DND-41 (cell line): ENCODE measurements at regions not wholly inside any gene's neighbourhood (a gene's known extent, or its start where the extent isn't known, plus 50 kb on each side); places are given as distances from the start of the nearest gene placed in this dataset.

ENCODE experiments used
- ATAC-seq: fragments of 200-7000 bp; cut with Tn5 transposase; 3 replicates; pipeline ENCODE4 v1.9.1; 2021; ENCODE audit warnings: low read depth; ENCODE audit not compliant: insufficient read depth
- DNase-seq: peaks from one replicate; pipeline ENCODE4 v3.0.0-alpha.2; 2020
- H2AFZ ChIP-seq: 2 replicates; pipeline ENCODE4 v1.6.0; 2012; ENCODE audit warnings: low read depth, low read length
- H3K27ac ChIP-seq: 2 replicates; pipeline ENCODE4 v1.5.1; 2012; ENCODE audit warnings: low read length, inconsistent platforms
- H3K27me3 ChIP-seq: fragments of 200-600 bp; sonication (generic); 2 replicates; pipeline ENCODE4 v1.6.0; 2012; ENCODE audit warnings: low read length, mild to moderate bottlenecking, inconsistent platforms; ENCODE audit not compliant: insufficient read depth, poor library complexity
- H3K36me3 ChIP-seq: 2 replicates; pipeline ENCODE4 v1.5.1; 2012; ENCODE audit warnings: low read length, inconsistent platforms; ENCODE audit not compliant: insufficient read depth
- H3K4me1 ChIP-seq: 2 replicates; pipeline ENCODE4 v1.5.1; 2012; ENCODE audit warnings: mild to moderate bottlenecking, low read length; ENCODE audit not compliant: insufficient read depth
- H3K4me2 ChIP-seq: 2 replicates; pipeline ENCODE4 v1.6.0; 2012; ENCODE audit warnings: mild to moderate bottlenecking, moderate library complexity, low read length, inconsistent platforms; ENCODE audit not compliant: insufficient read depth
- H3K4me3 ChIP-seq, 2 experiments: fragments of 200-600 bp in 1 of 2; shearing (Covaris generic) in 1 of 2; 2 replicates each; pipeline ENCODE4 v1.5.1; 2012 to 2016; ENCODE audit warnings: inconsistent platforms in 2 of 2, low read length in 2 of 2, mild to moderate bottlenecking in 2 of 2, low read depth in 1 of 2, moderate library complexity in 1 of 2
- H3K79me2 ChIP-seq: 2 replicates; pipeline ENCODE4 v1.6.0; 2012; ENCODE audit warnings: low read length, inconsistent platforms; ENCODE audit not compliant: insufficient read depth
- H3K9ac ChIP-seq: 2 replicates; pipeline ENCODE4 v1.6.0; 2012; ENCODE audit warnings: low read depth, mild to moderate bottlenecking, inconsistent platforms, low read length, moderate library complexity
- H3K9me3 ChIP-seq: 2 replicates; pipeline ENCODE4 v1.5.1; 2012; ENCODE audit warnings: low read length, moderate library complexity, mild to moderate bottlenecking, inconsistent platforms; ENCODE audit not compliant: insufficient read depth, severe bottlenecking
- H4K20me1 ChIP-seq: 2 replicates; pipeline ENCODE4 v1.6.0; 2012; ENCODE audit warnings: low read length; ENCODE audit not compliant: insufficient read depth
- EZH2 ChIP-seq: IDR thresholded peaks from 3 replicates; pipeline ENCODE4 v1.6.1; 2012; ENCODE audit warnings: borderline replicate concordance, low read depth, mild to moderate bottlenecking, moderate library complexity, low read length, inconsistent platforms; ENCODE audit not compliant: severe bottlenecking
- TF ChIP-seq, protein P1 (sequence below): IDR thresholded peaks from 2 replicates; pipeline ENCODE4 v1.5.1; 2012; ENCODE audit warnings: borderline replicate concordance, low read length, moderate library complexity, mild to moderate bottlenecking; ENCODE audit not compliant: poor library complexity, severe bottlenecking; ENCODE audit errors: extremely low read depth

DNA sequence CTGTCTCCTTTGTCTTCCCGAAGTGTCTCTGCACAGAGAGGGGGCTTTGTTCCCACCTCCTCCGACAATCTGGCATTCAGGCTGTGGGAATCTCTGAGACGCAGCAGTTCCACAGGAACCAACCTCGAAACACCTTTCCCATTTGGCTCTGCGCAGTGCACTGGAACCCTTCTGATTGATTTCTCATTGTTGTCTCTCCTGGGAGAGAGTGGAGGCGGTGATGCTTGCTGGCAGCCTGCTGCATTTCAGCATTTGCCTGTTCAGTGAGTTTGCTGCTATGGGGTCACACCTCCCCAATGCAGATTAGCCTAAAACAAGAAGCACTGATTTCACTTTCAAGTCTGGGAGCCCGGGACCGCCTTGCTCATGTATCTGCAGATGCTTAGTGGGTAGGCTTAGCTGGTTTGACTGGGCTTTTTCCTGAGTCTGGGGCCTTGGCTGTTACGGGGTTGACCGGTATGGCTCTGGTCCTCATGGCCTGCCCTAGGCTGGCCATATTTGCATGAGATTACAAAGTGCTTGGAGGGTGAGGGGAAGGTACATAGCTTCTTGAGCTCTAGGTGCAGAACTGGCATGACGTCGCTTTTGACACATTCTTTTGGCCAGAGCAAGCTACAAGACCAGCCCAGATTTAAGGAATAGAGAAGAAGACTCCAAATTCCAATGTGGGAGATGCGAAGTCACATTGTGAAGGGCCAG lies 695.3 kb downstream of the PTPRU start:
- H3K9me3 ChIP-seq = no peaks in the 10 kb centered on the region
- H3K4me1 ChIP-seq = no peaks in the 10 kb centered on the region
- H3K27me3 ChIP-seq = peaks cover 3% of the 10 kb centered on the region
- TF ChIP-seq EZH2 = no peak
- TF ChIP-seq, protein P1, sequence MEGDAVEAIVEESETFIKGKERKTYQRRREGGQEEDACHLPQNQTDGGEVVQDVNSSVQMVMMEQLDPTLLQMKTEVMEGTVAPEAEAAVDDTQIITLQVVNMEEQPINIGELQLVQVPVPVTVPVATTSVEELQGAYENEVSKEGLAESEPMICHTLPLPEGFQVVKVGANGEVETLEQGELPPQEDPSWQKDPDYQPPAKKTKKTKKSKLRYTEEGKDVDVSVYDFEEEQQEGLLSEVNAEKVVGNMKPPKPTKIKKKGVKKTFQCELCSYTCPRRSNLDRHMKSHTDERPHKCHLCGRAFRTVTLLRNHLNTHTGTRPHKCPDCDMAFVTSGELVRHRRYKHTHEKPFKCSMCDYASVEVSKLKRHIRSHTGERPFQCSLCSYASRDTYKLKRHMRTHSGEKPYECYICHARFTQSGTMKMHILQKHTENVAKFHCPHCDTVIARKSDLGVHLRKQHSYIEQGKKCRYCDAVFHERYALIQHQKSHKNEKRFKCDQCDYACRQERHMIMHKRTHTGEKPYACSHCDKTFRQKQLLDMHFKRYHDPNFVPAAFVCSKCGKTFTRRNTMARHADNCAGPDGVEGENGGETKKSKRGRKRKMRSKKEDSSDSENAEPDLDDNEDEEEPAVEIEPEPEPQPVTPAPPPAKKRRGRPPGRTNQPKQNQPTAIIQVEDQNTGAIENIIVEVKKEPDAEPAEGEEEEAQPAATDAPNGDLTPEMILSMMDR = no peak
- H2AFZ ChIP-seq = no peak overlapping the region
- no peak for ATAC-seq
- no peak overlapping the region for H3K27ac ChIP-seq
- no peak overlapping the region for H3K4me2 ChIP-seq
- no peak overlapping the region for H3K9ac ChIP-seq
- DNase-seq = no peak
- no peaks in the 10 kb centered on the region for H4K20me1 ChIP-seq
- H3K79me2 ChIP-seq = no peaks in the 10 kb centered on the region
- H3K36me3 ChIP-seq = no peaks in the 10 kb centered on the region
- no peak overlapping the region for H3K4me3 ChIP-seq

DNA sequence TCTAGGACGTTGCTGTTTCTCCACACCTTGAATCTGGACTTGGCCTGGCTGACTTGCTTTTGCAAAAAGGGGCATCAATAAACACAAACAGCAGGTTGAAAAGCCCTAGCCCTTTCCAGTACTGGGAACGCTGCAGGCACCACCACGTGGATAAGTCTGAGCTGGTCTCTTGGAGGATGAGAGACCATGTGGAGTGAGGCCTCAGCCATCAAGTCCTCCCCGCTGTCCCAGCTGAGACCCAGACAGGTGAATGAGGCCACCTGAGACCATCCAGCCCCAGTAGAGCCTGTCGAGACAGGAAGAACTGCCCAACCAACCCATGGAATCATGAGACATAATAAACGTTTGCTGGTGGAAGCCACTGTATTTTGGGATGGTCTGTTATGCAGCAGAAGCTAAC lies 688.7 kb downstream of the PTPRU start:
- DNase-seq = no peak
- Histone ChIP-seq H3K9ac (no peak overlapping the region), H3K27ac (no peak overlapping the region), H3K36me3 (no peaks in the 10 kb centered on the region), H2AFZ (no peak overlapping the region), H3K4me1 (no peaks in the 10 kb centered on the region), H3K4me3 (no peak overlapping the region), H3K4me2 (no peak overlapping the region), H3K79me2 (no peaks in the 10 kb centered on the region), H3K27me3 (peaks cover 5% of the 10 kb centered on the region), H3K9me3 (no peaks in the 10 kb centered on the region), H4K20me1 (no peaks in the 10 kb centered on the region)
- TF ChIP-seq, protein P1 = no peak
- no peak for TF ChIP-seq EZH2
- ATAC-seq = no peak

DNA sequence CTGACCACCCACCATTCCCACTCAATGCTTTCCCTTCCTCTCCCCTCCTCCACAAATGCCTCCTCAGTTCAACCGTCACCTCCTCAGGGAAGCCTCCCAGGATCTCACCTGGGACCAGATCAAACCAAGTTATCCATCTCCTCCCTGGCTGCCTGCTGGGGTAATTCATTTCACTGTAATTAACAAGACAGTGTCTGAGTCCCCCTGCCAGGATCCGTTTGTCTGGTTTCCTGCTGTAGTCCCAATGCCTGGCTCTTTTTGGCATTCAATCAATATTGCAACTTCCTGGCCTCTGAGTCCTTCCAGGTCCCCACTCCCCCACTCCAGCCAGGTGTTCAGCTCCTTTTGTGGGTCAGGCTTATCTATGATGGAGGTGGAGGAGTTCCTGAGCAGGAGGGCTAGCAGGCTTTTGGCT lies 687.7 kb downstream of the PTPRU start:
- no peak overlapping the region for H3K4me2 ChIP-seq
- H3K9me3 ChIP-seq = no peaks in the 10 kb centered on the region
- H3K27me3 ChIP-seq = peaks cover 5% of the 10 kb centered on the region
- no peaks in the 10 kb centered on the region for H4K20me1 ChIP-seq
- ATAC-seq (no peak), DNase-seq (no peak)
- no peaks in the 10 kb centered on the region for H3K4me1 ChIP-seq
- no peak overlapping the region for H3K27ac ChIP-seq
- no peak overlapping the region for H3K9ac ChIP-seq
- H3K79me2 ChIP-seq = no peaks in the 10 kb centered on the region
- H3K4me3 ChIP-seq = no peak overlapping the region
- no peaks in the 10 kb centered on the region for H3K36me3 ChIP-seq
- TF ChIP-seq, protein P1 = no peak
- TF ChIP-seq EZH2 = no peak
- no peak overlapping the region for H2AFZ ChIP-seq

DNA sequence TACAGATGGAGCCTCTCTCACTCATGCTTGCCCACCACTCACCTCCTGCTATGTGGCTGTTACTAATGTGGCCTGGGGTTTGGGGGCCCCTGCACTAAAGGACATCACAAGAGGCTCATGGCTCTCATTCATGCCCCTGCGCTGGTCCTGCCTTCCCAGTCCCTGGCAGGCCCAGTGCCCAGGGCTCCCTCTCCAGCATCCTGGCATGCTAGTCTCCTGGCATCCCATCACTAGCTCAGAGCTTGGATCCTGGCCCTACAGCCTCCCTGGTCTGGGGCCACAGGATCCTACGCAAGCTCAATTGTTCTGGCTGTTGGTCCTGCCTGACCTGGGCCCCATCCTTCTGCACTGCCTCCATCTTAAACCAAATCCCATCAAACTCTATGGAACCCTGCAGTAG lies 685.4 kb downstream of the PTPRU start:
- Histone ChIP-seq H3K4me3 (no peak overlapping the region), H3K4me1 (no peaks in the 10 kb centered on the region), H3K9ac (no peak overlapping the region), H3K36me3 (no peaks in the 10 kb centered on the region), H2AFZ (no peak overlapping the region), H3K9me3 (no peaks in the 10 kb centered on the region), H3K4me2 (no peak overlapping the region), H3K79me2 (no peaks in the 10 kb centered on the region), H3K27ac (no peak overlapping the region), H4K20me1 (no peaks in the 10 kb centered on the region), H3K27me3 (peaks cover 5% of the 10 kb centered on the region)
- TF ChIP-seq, protein P1 = no peak
- TF ChIP-seq EZH2 = no peak
- no peak for DNase-seq
- no peak for ATAC-seq
